Activated naive CD8-positive, alpha-beta T cell (primary cell): ENCODE measurements at regions not wholly inside any gene's neighbourhood (a gene's known extent, or its start where the extent isn't known, plus 50 kb on each side); places are given as distances from the start of the nearest gene placed in this dataset.
"Not testable (repeated sequence)": the region's sequence is repeated elsewhere in the genome, so short reads cannot be mapped to it uniquely, and the experiment has no call there.

Experiments used
- H3K27ac Mint-ChIP-seq: one replicate; pipeline ENCODE4 v1.8.0; 2021; ENCODE audit warnings: mixed read lengths
- H3K27me3 Mint-ChIP-seq: one replicate; pipeline ENCODE4 v1.8.0; 2021; ENCODE audit warnings: mixed read lengths
- H3K36me3 Mint-ChIP-seq: one replicate; pipeline ENCODE4 v1.8.0; 2021; ENCODE audit warnings: mixed read lengths
- H3K4me1 Mint-ChIP-seq: one replicate; pipeline ENCODE4 v1.8.0; 2021; ENCODE audit warnings: low read depth, mixed read lengths
- H3K4me3 Mint-ChIP-seq: one replicate; pipeline ENCODE4 v1.8.0; 2021; ENCODE audit warnings: mild to moderate bottlenecking, mixed read lengths
- H3K9me3 Mint-ChIP-seq: one replicate; pipeline ENCODE4 v1.8.0; 2021; ENCODE audit warnings: low read depth, mixed read lengths

DNA sequence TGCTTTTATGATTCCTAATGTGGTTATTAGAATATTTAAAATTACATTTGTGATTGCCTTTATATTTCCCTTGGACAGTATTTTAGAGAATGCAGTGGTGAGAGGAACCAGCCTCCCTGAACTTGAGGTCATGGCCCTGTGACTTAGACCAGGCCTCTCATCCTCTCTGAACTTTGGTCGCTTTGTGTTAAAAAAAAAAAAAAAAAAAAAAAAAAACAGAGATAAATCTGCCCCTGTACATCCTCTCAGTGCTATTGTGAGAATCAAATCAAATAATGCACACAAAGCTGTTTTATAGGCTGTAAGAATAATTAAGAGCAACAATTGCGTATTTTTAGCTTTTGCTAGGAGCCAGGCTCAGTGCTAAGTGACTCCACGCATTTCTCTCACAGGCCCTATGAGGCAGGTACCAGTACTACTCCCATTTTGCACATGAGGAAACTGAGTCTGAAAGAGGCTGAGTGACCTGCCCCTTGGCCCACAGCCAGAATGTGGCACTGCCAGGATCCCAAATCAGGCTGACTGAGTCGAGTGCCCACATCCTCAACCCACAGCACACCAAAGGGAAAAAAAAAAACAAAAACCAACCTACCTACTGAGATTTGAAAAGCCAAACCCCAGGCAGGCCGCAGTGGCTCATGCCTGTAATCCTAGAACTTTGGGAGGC is 110.3 kb upstream of the LARP1 start:
- Mint-ChIP-seq H3K4me1 (peaks cover 16% of the 10 kb centered on the region), H3K4me3 (no peak overlapping the region), H3K27me3 (no peaks in the 10 kb centered on the region), H3K36me3 (peaks cover 4% of the 10 kb centered on the region), H3K9me3 (peaks cover 10% of the 10 kb centered on the region), H3K27ac (no peak overlapping the region)

DNA sequence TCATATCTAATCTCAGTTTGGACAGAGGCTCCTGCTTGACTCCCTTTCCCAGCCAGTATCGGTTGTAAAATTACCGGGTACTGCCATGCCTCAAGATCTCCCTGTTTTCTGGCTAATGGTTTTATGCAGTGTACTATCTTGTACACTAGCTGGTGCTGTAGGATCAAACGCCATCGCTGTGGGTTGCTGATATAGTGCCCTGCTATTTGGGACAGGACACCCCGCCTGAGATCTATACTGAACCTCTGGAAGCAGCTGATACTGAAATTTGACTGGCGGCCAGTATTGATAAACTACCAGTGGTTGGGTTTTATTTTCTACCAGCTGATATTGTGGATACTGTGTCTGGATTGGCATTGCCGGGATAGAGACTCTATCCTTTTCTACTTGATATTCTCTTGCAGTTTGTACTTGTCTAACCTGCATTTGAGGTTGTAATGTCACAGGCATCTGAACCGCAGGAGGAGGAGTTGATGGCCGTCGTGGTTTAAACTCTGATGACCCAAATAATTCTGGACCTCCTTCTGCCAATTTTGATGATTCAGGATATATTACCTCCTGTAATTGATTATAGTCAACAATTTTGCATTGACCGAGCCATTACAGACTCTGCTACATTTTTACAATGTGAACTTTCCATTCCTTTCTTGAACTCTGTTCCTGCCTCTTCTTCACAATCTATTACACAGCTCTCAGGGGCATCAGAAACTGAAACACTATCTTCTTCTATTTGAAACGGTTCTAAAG is 112.5 kb upstream of the LARP1 start:
- no peak overlapping the region for H3K27ac Mint-ChIP-seq
- H3K4me3 Mint-ChIP-seq = no peak overlapping the region
- H3K36me3 Mint-ChIP-seq = peaks cover 4% of the 10 kb centered on the region
- peaks cover 12% of the 10 kb centered on the region for H3K4me1 Mint-ChIP-seq
- no peaks in the 10 kb centered on the region for H3K27me3 Mint-ChIP-seq
- H3K9me3 Mint-ChIP-seq = peaks cover 10% of the 10 kb centered on the region

DNA sequence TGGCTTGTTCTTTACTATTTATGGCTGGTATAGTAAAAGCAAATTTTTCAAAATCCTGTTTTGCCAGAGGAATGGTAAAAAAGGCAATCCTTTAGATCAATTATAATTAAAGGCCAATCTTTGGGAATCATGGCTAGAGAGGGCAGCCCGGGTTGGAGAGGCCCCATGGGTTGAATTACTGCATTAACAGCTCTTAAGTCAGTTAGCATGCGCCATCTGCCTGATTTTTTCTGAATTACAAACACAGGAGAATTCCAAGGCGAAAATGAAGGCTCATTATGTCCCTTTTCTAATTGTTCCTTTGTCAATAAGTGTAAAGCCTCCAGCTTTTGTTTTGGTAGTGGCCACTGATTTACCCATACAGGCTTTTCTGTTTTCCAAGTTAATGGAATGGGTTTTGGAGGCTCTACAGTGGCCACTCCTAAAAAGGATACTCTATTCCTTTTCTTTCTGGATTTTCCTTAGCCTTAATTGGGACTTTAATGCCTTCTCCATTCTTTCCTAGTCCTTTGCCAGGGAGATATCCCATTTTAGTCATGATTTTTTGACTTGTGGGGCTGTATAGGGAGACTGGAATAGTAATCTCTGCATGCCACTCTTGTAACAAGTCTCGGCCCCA is 114.9 kb upstream of the LARP1 start:
- not testable (repeated sequence) for H3K9me3 Mint-ChIP-seq, H3K27me3 Mint-ChIP-seq, H3K36me3 Mint-ChIP-seq, H3K27ac Mint-ChIP-seq, H3K4me3 Mint-ChIP-seq, H3K4me1 Mint-ChIP-seq

DNA sequence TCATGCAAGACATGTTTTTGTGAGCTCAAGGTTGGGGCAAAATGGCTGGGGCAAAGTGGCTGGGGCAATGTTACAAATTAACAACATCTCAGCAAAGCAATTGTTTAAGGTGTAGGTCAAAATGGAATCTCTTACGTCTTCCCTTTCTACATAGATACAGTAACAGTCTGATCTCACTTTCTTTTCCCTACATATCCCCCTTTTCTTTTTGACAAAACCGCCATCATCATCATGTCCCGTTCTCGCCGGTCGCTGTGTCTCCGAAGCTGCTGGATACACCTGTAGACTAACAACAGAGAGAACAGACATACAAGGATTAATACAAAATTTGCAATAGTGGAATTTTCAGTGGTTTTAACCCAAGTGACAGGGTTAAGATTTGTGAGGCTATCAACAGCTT is 118.4 kb upstream of the LARP1 start:
- H3K27ac Mint-ChIP-seq, H3K36me3 Mint-ChIP-seq, H3K27me3 Mint-ChIP-seq, H3K4me3 Mint-ChIP-seq, H3K9me3 Mint-ChIP-seq, H3K4me1 Mint-ChIP-seq: not testable (repeated sequence)

DNA sequence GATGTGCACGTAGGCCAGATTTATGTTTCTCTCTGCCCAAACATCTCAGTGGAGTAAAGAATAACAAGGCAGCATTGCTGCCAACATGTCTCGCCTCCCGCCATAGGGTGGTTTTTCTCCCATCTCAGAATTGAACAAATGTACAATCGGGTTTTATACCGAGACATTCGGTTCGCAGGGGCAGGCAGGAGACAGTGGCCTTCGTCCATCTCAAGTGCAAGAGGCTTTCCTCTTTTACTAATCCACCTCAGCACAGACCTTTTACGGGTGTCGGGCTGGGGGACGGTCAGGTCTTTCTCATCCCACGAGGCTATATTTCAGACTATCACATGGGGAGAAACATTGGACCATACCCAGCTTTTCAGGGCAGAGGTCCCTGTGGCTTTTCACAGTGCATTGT is 118.9 kb upstream of the LARP1 start:
- not testable (repeated sequence) for H3K27ac Mint-ChIP-seq, H3K4me1 Mint-ChIP-seq

DNA sequence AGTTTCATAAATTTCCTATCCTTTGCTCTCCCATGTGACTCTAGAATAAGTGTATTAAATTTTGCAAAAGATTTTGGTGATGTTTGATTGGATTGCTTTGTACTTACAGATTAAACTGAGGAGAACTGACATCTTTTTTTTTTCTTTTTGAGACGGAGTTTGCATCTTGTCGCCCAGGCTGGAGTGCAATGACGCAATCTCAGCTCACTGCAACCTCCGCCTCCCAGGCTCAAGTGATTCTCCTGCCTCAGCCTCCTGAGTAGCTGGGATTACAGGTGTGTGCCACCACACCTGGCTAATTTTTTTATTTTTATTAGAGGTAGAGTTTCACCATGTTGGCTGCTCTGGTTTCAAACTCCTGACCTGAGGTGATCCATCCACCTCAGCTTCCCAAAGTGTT is 121.4 kb upstream of the LARP1 start:
- H3K27me3 Mint-ChIP-seq, H3K9me3 Mint-ChIP-seq, H3K4me3 Mint-ChIP-seq, H3K36me3 Mint-ChIP-seq, H3K4me1 Mint-ChIP-seq, H3K27ac Mint-ChIP-seq: not testable (repeated sequence)

More for the DNA sequence above, 118.9 kb upstream of the LARP1 start:
- not testable (repeated sequence) for H3K4me3 Mint-ChIP-seq, H3K27me3 Mint-ChIP-seq, H3K9me3 Mint-ChIP-seq, H3K36me3 Mint-ChIP-seq

DNA sequence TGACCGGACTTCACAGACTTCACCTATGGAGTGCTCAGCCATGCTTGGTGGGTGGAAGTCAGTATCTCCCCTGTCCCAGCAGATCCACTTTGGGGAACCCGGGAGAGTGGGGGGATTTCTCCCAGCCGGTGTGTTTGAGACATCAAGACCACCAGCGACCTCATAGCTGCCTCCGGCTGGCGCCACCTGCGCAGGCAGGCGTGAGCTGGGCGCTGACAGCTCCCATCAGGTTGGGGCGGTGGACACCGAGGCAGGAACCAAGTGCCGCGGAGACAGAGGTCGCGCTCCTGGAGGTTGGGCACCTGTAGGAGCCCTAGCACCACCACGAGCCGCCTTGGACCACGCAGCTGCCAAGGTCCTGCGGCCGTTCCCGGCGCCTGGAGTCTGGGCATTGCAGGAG is 124.0 kb upstream of the LARP1 start:
- peaks cover 1% of the 10 kb centered on the region for H3K27me3 Mint-ChIP-seq
- H3K4me3 Mint-ChIP-seq = no peak overlapping the region
- no peak overlapping the region for H3K27ac Mint-ChIP-seq
- no peaks in the 10 kb centered on the region for H3K9me3 Mint-ChIP-seq
- no peaks in the 10 kb centered on the region for H3K36me3 Mint-ChIP-seq
- H3K4me1 Mint-ChIP-seq = no peaks in the 10 kb centered on the region

DNA sequence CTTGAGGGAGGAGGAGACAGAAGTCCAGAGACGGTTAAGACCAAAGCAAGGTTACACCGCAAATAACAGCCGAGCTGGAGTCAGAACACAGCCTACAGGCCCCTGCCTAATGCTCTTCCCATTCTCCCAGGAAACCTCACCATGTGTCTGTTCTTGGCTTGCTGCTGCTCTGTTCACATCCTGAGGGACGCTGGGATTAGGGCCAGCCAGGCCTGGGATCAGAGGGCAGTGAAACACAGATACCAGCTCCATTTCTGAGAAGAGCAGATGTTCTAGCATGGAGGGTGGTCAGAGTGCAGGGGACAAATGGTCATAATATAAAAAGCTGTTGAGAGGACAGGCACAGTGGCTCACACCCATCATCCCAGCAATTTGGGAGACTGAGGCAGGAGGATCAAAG is 124.8 kb upstream of the LARP1 start:
- H3K36me3 Mint-ChIP-seq = no peaks in the 10 kb centered on the region

DNA sequence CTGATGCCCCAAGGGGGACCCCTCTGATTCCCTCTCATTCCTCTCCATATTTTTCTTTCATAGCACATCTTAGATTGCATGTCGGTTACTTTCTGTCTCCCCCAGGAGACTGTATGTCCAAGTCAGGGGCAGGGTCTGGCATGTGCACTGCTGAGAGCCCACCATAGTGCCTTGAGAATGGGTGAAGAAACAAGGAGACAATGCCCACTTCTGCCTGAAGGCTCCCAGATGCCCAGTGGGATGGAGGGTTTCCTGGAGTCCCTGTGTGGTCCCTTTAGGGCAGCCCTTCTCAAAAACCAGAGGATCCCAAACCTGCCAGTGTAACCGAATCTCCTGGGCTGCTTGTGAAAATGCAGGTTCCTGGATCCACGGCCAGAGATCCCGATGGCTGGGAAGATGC is 126.5 kb upstream of the LARP1 start:
- Mint-ChIP-seq H3K4me1 (no peaks in the 10 kb centered on the region), H3K4me3 (no peak overlapping the region), H3K27me3 (peaks cover 3% of the 10 kb centered on the region), H3K9me3 (no peaks in the 10 kb centered on the region), H3K27ac (no peak overlapping the region), H3K36me3 (no peaks in the 10 kb centered on the region)

More for the DNA sequence above, 124.8 kb upstream of the LARP1 start:
- no peaks in the 10 kb centered on the region for H3K4me1 Mint-ChIP-seq
- peaks cover 1% of the 10 kb centered on the region for H3K27me3 Mint-ChIP-seq
- H3K27ac Mint-ChIP-seq = no peak overlapping the region
- H3K9me3 Mint-ChIP-seq = no peaks in the 10 kb centered on the region
- no peak overlapping the region for H3K4me3 Mint-ChIP-seq

DNA sequence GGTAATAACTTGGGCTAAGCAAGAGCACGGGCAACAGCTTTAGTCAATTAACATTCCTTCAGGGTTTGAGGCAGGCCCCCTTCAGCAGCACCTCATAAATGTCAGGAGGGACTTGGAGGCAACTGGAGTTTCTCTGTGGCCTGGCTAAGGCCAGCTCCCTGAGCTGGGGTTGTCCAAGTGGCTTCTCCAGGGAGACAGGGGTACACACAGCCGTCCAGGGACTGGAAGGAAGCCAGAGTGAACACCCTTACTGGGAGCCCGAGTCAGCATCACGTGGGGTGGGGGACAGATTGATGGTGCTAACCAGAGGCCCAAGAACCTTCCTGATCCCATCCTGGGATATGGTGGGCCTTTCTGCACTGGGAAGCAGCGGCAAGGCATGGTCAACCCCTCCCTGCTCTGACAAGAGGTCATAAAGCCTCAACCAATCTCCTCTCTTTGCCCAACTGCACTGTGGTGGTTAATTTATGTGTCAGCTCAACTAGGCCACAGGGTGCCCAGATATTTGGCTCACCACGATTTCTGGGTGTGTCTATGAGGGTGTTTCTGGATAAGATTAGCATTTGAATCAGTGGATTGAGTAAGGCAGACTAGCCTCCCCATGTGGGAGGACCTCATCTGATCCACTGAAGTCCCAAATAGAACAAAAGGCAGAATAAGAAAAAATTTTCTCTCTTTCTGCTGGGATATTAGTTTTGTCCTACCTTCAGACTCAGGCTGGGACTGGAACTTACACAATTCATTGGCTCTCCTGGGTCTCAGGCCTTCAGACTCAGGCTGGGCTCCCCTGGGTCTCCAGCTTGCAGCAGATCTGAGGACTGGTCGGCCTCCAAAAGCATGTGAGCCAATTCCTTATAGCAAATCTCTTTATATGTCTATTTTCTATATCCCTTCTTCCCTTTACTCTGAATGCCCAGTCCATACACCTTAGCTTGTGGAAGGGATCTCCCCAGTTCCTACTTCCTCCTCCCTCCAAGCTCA is 127.2 kb upstream of the LARP1 start:
- Mint-ChIP-seq H3K9me3 (no peaks in the 10 kb centered on the region), H3K4me1 (no peaks in the 10 kb centered on the region), H3K4me3 (no peak overlapping the region), H3K36me3 (no peaks in the 10 kb centered on the region), H3K27me3 (peaks cover 2% of the 10 kb centered on the region), H3K27ac (no peak overlapping the region)

DNA sequence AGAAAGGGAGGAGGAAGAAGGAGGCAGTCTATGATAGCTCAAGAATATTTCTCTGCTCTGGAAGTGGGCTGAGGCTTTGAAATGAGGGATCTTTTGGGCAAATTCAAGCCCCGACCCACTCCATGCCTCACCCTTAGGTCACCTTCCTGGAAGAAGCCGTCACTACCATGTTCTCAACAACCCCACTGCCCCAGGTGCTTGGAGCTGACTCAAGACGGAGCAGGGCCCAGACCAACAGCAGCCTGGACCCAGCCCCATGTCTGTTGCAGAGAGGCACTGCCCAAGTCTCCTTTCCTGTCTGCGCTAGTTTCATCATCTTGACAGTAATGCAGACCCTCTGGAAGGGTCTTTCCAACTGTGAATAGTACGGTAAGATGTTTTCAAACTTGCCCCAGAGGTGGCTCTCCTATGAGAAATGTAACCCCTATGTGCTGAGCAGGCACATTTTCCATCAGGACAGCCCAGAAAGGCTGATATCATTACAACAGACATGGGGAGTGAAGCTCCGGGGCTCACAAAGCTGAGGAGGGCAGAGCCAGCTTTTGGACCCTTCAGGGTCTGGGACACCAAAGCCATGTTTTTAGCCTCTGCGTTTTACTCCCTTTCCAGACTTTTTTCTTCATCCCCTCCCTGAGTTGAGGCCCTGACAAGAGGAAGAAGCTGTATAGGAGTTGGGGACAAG is 128.2 kb upstream of the LARP1 start:
- no peak overlapping the region for H3K27ac Mint-ChIP-seq
- no peaks in the 10 kb centered on the region for H3K36me3 Mint-ChIP-seq

DNA sequence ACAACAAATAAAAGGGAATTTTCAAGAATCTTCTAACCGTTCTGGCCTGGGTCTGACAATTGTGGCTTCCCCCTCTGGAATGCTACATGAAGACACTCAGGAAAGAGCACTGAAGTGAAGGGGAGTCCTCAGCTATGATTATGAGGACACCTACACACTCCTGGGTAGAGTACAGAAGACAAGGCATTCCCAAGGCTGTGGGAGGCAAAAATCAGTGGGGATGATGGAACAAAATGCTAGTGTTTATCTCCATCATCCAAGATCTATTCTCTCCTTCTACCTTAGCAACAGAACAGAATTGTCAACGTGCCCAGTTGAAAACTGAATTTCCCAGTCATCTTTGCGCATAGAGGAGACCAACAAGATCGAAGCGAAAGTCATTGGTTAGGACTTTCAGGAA is 130.1 kb upstream of the LARP1 start:
- no peak overlapping the region for H3K27ac Mint-ChIP-seq
- no peaks in the 10 kb centered on the region for H3K9me3 Mint-ChIP-seq
- no peaks in the 10 kb centered on the region for H3K4me1 Mint-ChIP-seq
- H3K36me3 Mint-ChIP-seq = no peaks in the 10 kb centered on the region
- H3K27me3 Mint-ChIP-seq = peaks cover 2% of the 10 kb centered on the region
- H3K4me3 Mint-ChIP-seq = no peak overlapping the region

More for the DNA sequence above, 128.2 kb upstream of the LARP1 start:
- Mint-ChIP-seq H3K4me1 (no peaks in the 10 kb centered on the region), H3K4me3 (no peak overlapping the region), H3K27me3 (peaks cover 2% of the 10 kb centered on the region), H3K9me3 (no peaks in the 10 kb centered on the region)

DNA sequence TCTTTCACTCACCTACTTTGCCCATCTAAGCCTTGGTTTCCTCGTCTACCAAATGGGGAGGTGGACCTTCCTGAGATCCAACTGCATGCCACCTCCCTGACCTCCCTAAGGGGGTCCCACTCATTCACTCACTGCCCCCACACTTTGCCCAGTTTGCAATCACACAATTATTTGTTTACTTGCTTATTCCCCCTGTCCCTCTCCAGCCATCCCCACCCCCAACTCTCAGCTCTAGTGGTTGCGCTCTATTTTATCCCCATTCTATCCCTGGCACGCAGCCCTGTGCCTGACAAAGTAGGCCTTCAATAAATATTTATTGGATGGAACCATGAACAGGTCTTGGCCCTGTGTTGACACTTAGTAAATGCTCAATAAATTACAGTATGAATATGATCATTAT is 130.8 kb upstream of the LARP1 start:
- H3K4me1 Mint-ChIP-seq = no peaks in the 10 kb centered on the region
- H3K9me3 Mint-ChIP-seq = no peaks in the 10 kb centered on the region
- no peaks in the 10 kb centered on the region for H3K36me3 Mint-ChIP-seq
- no peak overlapping the region for H3K27ac Mint-ChIP-seq
- peaks cover 2% of the 10 kb centered on the region for H3K27me3 Mint-ChIP-seq
- no peak overlapping the region for H3K4me3 Mint-ChIP-seq

DNA sequence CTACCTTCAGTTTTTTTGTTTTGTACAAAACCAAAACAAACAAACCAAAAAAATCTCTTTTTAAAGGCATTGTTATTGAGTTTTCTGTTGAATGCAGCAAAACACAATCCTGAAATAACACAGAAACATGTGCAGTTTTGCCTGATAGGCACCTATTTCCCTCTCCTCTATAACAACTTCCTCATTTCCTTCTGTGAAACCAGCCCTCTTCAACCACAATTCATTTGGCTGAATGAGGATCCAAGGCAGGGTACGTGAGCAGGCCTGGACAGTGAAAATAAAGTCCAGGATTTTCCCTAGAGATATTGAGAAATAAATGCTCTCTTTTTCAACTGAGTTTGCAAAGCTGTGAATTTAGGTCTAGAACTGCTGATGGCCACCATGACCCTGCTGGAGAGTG is 134.8 kb upstream of the LARP1 start:
- peaks cover 6% of the 10 kb centered on the region for H3K27me3 Mint-ChIP-seq
- H3K4me3 Mint-ChIP-seq = no peak overlapping the region
- no peaks in the 10 kb centered on the region for H3K4me1 Mint-ChIP-seq
- H3K36me3 Mint-ChIP-seq = no peaks in the 10 kb centered on the region
- H3K27ac Mint-ChIP-seq = no peak overlapping the region
- no peaks in the 10 kb centered on the region for H3K9me3 Mint-ChIP-seq
